ENCODE measurements at regions not wholly inside any gene's neighbourhood (a gene's known extent, or its start where the extent isn't known, plus 50 kb on each side); places are given as distances from the start of the nearest gene placed in this dataset.
"Not testable (repeated sequence)": the region's sequence is repeated elsewhere in the genome, so short reads cannot be mapped to it uniquely, and the experiment has no call there.

DNA sequence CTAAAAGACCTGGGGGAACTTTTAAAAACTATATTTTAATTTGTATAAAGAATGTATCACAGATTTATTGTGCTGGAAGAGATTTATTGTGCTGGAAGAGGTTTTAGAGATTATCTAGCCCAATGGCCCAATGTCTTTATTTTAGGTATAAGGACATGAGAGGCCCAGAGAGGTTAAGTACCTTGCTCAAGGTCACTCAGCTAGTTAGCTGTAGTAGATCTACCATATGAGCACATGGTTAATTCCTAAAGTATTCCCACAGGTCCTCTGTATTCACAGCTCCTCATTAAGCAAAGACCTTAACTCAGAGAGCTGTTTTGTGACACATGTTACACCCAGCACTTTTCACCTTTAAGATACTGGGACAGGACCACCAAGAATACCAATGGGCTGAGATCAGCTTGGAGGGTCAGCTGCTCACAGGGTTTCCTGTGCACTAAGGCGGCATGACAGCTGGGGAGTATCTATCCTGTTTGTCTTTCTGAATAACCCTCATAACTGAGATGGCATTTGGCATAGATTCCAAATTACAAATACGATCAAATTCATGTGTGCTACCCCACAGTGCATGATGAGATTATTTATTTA is 143.1 kb upstream of the TBL1XR1 start:
- DNase-seq = no peak

DNA sequence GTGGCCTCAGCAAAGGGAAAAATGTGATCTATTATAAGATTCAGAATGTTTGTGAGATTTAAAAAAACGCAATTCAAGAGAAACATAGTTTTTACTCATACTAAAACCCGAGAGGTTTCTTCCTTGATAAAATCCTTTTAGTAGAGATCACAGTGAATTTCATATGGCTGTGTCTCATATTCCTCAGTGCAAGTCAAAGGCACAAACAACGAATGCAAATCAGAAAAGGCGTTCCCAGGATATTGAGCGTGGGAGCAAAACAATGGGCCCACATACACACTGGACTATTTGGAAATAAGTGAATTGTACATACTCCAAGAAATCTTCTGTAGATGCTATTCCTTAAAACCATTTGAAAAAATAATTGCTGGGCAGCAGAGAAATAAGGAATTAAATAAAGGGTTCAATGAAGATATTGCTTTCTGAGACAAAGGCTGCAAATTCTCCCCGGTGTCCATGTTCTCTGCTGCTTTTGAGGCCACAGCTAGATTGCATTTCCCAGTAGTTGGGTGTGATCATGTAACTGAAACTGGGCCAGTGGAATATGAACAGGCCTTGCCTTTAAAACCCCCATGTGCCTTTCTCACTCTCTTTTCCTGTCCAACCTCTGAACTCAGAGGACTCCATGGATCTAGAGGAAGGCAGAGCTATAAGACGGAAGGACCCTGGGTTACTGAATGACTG is 144.6 kb upstream of the TBL1XR1 start:
- DNase-seq = no peak

DNA sequence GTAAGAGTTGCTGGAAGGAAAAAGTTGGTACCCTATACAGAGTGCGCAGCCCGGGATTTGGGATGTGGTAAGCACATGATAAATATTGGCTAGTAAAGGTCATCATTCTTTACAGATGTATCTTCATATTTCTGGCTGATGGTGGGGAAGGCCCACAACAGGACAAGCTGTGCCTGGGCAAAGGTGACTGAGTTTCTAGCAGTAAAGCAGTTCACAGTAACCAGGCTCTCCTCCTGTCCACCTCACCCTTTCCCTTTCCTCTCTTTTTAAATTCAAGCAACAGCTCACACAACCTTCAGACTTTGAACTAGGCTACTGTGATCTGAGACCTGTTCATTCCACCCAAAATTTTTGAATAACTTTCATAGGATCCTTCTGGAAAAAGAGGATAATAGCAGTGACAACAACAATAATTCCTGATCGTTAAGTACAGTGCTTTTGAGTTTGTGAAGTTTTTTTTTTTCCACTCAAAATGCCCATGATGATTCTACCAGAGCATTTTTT is 145.9 kb upstream of the TBL1XR1 start:
- no peak for DNase-seq

DNA sequence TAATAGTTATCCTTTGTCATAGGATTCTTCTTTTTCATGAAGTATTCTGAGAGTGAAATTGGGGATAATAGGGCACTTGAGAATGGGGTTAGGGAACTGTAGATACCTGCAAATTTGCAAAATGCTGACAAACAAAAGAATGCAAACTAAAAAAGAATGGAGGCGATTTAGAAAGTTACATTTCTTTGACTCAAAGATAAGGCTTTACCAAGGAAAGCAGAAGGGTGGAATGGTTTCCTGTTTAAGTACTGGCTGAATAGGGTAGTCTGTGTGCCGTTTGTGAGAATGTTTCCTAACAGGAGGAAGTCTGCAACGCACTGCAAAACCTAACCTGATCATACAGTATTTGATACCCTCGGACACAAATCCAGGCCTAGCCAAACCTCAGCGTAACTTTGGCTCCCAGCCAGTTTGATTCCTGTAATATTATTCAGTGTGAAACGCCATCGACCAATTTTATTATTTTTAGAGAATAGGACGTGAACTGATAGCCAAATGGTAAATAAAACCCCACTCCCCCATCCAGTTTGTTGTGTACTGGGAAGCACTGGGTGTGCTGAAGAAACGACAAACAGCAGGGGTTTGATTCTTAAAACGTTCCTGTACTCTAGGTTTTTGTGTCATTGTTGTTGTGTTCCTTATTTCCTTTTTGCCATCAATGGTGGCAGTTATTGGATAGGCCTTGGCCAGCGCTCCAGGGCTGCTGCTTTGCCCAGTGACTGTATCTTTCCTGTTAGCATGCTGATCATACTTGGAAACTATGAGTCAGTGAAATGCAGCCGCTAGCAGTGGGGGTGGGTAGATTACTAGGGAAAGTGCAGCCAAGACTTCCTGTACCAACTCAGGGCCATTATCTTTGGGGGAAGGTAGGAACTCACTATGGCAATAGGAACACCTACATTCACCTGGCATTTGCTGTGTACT is 148.0 kb upstream of the TBL1XR1 start:
- DNase-seq = peak; percentile 84 to 85

DNA sequence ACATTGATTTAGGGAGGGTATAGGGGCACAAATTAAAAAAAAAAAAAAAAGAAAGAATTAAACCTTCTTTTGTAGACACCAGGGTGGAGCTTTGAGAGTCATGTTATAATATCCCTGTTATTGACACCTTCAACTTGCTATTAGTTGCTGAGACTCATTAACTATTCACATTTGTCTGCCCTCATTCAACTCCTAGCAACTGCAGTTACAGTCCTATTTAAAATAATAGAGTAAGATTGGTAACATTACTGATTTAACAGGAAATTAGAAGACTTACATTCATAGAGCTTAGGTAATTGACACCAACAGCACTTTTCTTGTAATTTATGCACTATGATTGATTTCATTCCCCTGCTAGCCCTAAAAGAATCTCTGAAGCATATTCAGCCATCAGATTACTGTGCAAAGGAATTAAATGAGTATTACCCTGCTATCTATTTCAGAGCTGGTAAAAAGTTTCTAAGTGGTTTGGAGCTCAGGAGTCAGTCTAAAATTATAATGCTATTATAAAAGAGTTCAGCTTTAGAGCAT is 148.8 kb upstream of the TBL1XR1 start:
- no peak for DNase-seq

DNA sequence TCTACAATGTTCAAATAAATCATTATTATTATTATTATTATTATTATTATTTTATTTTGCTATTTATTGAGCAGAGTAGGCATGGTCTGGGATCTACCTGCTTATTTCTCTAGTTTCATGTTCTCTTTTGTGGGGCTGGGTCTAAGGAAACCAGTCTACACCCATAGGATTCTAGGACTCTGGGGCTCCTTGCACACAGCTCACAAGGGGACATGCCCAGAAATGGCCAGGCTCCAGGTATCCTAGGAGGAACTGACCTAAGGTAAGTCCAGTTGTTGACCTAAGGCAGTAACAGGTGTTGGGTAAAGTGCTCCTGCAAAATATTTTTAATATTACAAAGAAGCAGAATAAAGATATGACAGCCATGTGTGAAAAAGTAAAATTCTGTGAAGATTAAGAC is 149.6 kb upstream of the TBL1XR1 start:
- DNase-seq = no peak

DNA sequence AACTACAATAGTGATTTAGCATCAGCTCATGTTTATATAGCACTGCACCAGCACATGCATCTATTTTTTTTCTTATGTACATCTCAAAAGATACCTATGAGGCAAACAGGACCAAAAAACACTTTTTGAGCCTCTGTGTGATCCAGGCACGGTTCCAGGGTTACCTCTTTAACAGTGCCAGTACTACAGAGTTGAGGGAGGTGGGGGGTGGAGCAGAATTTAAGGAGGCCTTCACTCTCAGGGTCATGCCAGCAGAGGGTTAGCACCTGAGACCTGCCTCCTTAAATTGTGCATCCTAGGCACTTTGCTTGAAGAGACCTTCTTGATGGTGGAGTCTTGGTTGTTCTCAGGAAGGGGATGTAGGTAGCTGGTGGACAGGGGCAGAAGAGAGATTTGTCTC is 150.3 kb upstream of the TBL1XR1 start:
- no peak for DNase-seq

DNA sequence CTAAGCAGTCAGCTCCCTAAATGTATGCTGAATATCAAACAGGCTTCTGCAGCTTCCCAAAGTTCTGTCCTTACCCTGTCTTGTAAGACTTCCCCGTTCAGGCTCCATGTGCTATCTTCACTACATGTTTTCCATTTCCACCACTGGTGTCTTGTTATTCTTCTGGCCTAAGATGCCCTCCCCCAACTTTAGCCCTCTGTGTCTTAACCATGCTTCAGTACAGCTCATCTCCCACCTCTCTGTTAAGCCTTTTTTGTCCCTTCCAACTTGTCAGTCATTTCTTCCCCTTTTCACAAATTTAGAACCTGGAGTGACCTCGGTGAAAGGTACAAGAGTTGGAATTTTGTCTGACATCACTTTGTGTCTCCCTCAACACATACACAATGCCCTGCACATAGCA is 151.7 kb upstream of the TBL1XR1 start:
- DNase-seq = no peak

DNA sequence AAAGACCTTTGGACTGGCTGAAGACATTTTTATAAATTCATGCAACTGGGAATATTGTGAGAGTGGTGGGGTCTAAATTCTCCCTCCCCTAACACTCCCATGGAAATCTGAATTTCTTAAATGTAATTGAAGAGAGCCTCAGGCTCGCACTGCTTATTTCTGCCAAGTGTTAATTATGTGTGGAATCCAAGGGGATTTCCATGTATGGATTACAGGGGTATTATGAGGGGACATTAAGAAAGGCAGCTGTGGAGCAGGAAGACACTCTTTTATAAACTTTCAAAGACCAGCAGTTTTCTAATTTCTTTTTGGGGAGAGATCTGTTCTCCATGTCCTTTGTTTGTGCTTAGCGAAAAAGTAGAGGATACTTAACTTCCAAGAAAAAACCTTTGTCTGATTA is 152.1 kb upstream of the TBL1XR1 start:
- no peak for DNase-seq

DNA sequence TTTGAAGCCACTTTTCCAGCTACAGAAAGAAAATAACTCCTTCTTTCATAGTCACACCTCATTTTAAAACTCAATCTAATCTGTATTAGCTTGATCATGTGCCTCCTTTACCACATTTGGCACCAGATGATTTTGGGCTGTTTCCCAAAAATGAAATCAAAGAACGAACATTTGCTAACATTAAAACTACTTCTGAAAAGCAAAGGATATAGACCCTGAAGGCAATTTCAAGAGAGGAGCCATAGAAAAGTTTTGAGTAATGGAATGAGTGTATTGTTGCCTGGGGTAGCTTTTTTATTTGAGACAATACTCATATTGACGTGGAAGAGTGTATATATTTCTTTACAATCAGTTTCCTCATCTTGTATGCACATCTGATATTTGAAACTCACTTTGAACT is 152.8 kb upstream of the TBL1XR1 start:
- DNase-seq = no peak

DNA sequence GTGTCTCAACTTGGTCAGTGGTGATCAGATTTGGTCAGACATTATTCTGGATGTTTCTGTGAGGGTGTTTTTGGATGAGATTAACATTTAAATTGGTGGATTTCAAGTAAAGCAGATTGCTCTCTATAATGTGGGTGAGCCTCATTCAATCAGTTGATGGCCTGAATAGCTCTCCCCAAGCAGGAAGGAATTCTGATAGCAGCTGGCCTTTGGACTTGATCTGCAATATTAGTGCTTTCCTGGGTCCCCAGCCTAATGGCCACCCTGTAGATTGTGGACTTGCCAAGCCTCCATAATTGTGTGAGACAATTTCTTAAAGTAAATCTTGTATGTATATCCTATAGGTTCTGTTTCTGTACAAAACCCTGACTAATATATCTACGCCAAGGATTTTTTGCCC is 153.9 kb upstream of the TBL1XR1 start:
- no peak for DNase-seq

DNA sequence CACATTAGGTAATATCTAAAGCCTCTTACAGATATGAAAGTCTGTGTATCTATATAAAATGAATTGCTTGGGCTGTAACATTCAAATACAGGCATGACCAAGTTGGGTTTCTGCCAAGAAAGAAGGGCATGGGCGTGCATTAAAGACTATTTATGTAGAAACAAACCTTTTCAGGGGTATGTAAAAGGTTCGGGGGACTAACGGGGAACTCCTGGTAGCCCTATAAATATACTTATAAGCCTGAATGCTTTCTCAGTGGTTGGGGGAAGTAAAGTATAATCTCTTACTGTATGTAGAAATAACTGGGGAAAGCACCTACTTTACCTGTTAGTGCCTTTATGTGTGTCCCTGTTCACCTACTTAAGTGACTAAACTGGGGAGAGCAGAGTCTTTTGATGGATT is 154.5 kb upstream of the TBL1XR1 start:
- no peak for DNase-seq

DNA sequence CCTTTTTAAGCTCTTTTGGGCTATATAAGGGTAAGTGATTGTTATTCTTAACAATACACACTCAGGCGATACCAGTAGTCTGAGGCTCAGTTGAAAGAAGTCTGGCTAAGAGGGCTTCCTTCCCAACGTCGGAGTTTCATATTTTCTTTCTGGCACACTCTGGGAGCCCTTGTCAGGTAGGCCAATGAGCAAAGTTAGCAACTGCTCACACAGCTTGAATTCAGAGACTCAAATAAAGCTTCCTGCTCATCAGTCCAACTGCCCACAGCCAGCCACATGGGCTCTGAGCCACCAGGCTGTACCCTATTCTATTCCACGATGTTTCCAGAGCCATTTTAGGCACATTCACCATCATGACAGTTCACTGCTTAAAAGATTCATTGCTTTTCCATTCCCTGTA is 155.1 kb upstream of the TBL1XR1 start:
- no peak for DNase-seq

DNA sequence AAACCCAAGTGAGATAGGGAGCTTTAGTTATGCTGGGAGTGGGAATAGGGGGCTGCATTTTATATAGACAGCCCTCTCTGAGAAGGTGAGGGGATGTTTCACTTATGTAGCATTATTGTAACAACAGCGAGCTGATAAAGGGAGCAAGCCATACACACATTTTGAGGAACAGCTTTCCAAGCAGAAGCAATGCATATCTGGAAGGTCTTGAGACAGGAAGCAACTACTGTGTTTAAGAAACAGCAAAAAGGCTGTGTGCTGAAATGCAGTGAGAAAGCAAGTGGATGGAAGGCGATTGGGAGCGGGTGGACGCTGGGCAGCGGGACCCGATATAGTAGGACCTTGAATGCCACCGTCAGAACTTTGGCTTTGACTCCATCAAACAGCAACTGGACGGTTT is 155.9 kb upstream of the TBL1XR1 start:
- DNase-seq = no peak

DNA sequence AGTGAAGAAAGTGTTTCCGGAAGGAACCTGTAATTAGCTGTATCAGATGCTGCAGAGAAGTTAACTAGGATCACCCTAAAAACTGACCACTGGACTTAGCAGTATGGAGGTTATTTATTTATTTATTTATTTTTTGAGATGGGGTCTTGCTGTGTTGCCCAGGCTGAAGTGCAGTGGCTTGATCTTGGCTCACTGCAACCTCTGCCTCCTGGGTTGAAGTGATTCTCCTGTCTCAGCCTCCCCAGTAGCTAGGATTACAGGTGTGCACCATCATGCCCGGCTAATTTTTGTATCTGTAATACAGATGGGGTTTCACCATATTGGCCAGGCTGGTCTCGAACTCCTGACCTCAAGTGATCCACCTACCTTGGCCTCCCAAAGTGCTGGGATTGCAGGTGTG is 156.6 kb upstream of the TBL1XR1 start:
- DNase-seq = not testable (repeated sequence)

DNA sequence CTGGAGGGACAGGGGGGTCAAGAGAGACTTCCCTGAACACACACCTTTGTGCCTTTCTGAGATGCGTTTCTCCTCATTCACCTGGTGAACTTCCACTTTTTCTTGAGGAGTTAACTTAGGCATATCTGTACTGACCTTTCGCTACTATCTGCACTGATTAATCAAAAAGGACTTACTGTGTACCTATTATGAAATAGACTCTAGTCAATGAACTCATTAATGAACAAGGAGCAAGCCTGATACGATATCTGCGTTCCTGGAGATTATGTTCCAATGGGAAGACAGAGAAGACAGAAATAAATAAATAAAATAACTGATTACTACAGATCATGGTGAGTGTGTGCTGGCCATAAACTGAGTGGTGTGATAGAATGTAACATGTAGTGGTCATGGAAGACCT is 157.2 kb upstream of the TBL1XR1 start:
- no peak for DNase-seq

DNA sequence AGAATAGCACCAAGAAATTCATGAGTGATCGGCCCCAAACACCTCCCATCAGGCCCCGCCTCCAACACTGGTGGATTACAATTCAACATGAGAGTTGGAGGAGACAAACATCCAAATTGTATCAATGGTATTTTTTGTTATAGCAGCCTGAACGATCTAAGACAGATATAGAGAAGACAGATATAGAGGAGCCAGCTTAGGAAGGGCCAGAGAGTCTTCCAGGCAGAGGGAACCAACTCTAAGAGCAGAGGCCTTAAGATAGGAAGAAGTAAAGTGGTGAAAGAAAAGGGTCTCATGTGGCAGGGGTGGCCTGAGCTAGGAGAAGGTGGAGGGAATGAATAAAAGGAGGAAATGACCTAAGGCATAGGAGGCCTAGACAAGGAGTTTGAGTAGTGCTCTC is 158.8 kb upstream of the TBL1XR1 start:
- no peak for DNase-seq

DNA sequence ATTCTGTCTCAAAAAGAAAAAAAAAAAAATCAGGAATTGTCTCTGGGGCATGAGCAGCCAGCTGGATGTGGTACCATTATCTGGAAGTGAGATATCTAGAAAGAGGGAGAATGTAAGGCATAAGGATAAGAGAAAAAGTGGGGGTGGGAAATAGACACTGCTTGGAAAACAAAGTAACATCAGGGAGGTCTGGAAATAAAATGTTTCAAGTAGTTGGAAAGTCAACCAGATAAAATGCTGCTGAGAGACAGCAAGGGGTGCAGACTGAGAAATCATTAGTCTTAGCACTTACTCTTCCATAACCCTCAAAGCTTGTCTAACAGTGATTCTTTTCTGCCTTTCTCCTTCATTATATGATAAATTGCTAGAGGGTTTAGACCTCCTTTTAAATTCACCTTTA is 159.7 kb upstream of the TBL1XR1 start:
- DNase-seq = no peak

DNA sequence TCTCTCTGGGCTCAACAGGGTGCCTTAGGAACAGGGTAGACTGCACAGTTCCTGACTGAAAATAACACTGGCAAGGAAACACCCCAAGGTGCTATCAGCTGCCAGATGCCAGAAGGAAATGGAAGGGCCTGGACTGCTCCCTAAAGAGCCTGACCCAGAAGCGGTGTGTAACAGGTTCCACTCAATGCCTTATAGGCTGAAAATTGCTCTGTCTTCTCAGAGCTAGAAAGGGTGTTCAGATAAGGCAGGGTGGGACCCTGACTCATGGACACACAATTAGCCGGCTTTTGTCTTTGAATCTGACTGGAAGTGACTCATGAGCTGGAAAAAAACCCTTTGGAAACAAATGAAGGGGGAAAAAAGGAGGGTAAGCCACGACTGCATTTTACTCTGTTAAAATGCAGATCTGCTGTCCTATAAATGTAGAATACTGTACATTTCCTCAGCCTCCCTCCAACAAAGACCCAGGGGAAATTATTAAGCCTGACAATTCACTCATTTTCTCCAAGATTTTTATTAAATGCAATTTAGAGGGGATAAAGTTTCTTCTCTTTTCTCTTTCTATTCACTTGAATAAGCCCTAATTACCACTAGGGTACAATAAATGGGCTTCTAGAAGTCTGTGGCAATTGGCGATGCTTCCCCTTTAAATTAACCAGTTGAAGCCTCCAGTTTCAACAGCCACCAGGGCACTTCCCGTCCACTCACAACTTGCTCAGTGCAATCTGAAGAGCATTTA is 160.2 kb upstream of the TBL1XR1 start:
- peak; percentile 47 to 50 for DNase-seq

DNA sequence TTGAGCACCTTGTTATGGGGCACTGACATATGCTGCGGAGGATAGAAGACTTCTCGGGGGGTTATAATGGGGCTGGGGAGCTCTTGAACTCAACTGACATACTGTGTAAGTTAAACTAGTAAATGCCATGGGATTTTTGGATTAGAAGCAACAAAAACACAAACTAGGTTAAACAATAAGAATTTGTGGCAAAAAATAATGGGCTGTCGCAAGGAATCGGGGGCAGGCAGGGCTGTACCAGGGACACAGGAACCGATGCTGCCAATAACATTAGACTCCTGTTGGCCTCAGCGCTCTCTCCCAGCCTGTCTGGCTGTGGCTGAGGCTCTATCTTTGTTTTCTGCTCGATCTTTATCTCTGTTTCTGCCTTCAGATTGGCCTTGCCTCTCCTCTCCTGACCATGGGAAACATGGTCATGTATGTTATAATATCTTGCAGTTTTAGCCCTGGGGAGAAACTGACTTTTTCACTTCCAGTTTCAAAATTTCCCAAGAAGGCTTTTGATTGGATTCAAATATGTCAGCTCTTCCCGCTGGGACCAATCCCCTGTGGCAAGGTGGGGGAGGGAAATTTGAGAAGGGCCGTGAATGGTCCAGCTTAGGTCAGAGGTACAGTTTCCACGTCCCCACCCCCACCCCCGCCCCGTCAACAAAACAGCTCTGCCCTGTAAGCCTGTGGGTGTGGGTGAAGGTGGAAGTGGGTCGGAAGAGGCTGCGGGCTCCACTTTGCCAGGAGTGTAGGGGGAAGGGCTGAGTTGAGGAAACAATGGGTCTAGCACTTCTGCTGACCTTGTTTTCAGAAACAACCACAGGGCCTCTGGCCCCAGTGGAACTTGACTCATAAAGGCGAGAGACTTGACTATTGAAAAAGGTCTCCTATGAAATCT is 161.1 kb upstream of the TBL1XR1 start:
- peak; percentile 86 to 95 for DNase-seq

DNA sequence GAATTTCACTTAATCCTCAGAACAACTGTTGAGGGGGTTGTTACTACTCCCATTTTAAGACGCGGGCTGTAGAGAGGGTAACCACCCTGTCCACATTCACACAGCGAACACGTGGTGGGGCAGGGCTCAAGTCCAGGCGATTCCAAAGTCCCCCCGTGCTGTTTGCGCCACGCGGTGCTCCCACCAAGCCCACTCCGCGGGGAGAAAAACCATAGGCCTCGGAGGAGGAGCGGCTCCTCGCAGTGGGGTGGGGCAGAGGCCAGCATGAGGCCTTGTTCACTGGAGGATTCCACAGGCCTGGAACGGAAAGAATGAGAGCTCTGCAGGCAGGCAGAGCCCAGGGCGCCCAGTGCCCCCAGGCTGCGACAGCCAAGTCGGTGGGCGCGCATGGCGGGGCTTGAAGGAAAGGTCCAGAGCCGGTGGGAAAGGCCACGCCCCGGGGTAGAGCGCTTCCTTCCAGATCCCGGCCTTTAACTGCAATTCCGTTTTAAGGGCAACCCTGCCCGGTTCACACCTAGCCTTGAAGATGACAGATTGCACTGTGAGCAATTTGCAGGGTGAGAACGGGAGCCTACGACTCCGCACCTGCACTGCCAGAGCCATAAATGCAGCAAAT is 161.8 kb upstream of the TBL1XR1 start:
- DNase-seq = no peak
